BE2C (cell line): ENCODE measurements at regions not wholly inside any gene's neighbourhood (a gene's known extent, or its start where the extent isn't known, plus 50 kb on each side); places are given as distances from the start of the nearest gene placed in this dataset.

Experiments used
- DNase-seq: peaks from one replicate; pipeline ENCODE4 v3.0.0-alpha.2; 2020
- H3K27me3 ChIP-seq: fragments of 250-450 bp; sonication (Bioruptor Pico); 2 replicates; pipeline ENCODE4 v1.5.1; 2020; ENCODE audit warnings: mild to moderate bottlenecking
- H3K36me3 ChIP-seq: fragments of 250-450 bp; sonication (Bioruptor Pico); 2 replicates; pipeline ENCODE4 v1.5.1; 2020; ENCODE audit warnings: mild to moderate bottlenecking
- H3K4me1 ChIP-seq: fragments of 250-450 bp; sonication (Bioruptor Pico); 2 replicates; pipeline ENCODE4 v1.5.1; 2020
- H3K4me3 ChIP-seq: 2 replicates; pipeline ENCODE4 v1.5.1; 2011; ENCODE audit warnings: low read depth, low read length
- H3K9me3 ChIP-seq: fragments of 250-450 bp; sonication (Bioruptor Pico); 2 replicates; pipeline ENCODE4 v1.5.1; 2020
- TF ChIP-seq, protein P1 (sequence below): IDR thresholded peaks from 2 replicates; pipeline ENCODE4 v1.5.1; 2012; ENCODE audit warnings: mild to moderate bottlenecking, low read depth, low read length

DNA sequence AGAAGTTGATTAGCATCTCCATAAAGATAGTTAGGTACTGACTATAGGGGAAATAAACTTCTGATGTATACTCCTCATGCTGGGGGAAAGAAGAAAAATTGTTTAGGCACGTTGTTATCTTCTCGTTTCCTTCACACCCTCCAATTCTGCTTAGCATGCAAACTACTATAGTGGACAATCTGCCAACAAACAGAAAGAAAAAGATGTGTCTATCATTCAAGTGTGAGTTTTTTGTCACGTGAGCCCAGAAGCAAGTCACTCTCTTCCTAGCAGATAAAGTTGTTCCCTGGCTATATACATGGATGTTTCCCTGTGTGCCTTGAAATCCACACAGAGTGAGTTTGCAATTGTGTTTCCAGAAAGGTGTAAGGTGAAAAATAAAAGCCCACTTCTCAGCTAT is 318.4 kb downstream of the CWC27 start:
- no peak for DNase-seq
- Histone ChIP-seq H3K4me3 (no peak overlapping the region), H3K9me3 (no peaks in the 10 kb centered on the region; the same call in 1 of the 2 replicates), H3K36me3 (no peaks in the 10 kb centered on the region), H3K27me3 (no peaks in the 10 kb centered on the region), H3K4me1 (no peaks in the 10 kb centered on the region)
- TF ChIP-seq, protein P1, sequence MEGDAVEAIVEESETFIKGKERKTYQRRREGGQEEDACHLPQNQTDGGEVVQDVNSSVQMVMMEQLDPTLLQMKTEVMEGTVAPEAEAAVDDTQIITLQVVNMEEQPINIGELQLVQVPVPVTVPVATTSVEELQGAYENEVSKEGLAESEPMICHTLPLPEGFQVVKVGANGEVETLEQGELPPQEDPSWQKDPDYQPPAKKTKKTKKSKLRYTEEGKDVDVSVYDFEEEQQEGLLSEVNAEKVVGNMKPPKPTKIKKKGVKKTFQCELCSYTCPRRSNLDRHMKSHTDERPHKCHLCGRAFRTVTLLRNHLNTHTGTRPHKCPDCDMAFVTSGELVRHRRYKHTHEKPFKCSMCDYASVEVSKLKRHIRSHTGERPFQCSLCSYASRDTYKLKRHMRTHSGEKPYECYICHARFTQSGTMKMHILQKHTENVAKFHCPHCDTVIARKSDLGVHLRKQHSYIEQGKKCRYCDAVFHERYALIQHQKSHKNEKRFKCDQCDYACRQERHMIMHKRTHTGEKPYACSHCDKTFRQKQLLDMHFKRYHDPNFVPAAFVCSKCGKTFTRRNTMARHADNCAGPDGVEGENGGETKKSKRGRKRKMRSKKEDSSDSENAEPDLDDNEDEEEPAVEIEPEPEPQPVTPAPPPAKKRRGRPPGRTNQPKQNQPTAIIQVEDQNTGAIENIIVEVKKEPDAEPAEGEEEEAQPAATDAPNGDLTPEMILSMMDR: no peak

DNA sequence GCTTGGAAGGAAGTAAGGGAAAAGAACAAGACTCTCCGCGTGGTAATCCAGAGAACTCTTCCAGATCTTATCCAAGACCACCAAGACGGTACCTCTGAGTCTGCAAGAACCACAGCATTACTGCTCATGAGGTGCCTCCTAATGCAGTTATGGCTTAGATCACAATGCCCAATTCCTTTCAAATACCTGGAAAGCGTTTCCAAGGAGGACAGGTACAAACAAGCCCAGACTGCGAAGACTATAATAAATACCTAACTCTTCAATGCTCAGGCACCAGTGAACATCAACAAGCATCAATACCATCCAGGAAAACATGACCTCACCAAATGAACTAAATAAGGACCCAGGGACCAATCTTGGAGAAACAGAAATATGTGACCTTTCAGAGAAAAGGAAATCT is 325.5 kb downstream of the CWC27 start:
- Histone ChIP-seq H3K36me3 (no peaks in the 10 kb centered on the region), H3K27me3 (no peaks in the 10 kb centered on the region), H3K4me1 (no peaks in the 10 kb centered on the region), H3K9me3 (no peaks in the 10 kb centered on the region; the same call in 1 of the 2 replicates), H3K4me3 (no peak overlapping the region)
- DNase-seq: no peak
- TF ChIP-seq, protein P1: no peak

DNA sequence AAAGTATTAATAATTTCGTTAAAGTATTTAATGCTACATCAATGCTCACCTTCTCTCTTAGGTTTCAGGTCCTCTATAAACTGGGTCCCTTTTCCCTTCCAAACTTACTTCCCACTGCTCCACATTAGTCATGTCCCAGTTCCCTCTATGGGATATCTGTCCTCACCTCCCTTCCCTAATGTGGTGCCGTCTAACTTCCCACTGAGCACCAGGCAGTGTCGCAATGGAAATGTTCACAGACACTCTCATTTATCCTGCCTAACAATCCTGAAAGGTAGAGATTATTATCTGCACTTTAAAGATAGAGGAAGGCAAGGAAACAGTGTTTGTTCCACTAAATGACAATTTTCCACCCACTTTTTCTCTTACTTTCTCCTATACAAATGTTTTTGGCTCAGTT is 329.7 kb downstream of the CWC27 start:
- Histone ChIP-seq H3K4me1 (no peaks in the 10 kb centered on the region), H3K36me3 (no peaks in the 10 kb centered on the region), H3K9me3 (no peaks in the 10 kb centered on the region), H3K4me3 (no peak overlapping the region), H3K27me3 (no peaks in the 10 kb centered on the region; the same call in 1 of the 2 replicates)
- TF ChIP-seq, protein P1: no peak
- DNase-seq: no peak
